H1 (cell line): ENCODE measurements at regions not wholly inside any gene's neighbourhood (a gene's known extent, or its start where the extent isn't known, plus 50 kb on each side); places are given as distances from the start of the nearest gene placed in this dataset.

Experiments
- CTCF ChIA-PET: fragments of 300-600 bp; sonication (Branson Sonifier 250); formaldehyde crosslinking; loops from one replicate; lab custom pipeline; 2021; ENCODE audit not compliant: partially characterized antibody; lab: Charles Lee
- POLR2A ChIA-PET: fragments of 300-600 bp; sonication (Branson Sonifier 250); formaldehyde crosslinking; loops from one replicate; lab custom pipeline; 2021; ENCODE audit warnings: inconsistent platforms; ENCODE audit not compliant: partially characterized antibody; lab: Charles Lee
- DNase-seq, 2 experiments: peaks; one replicate each; pipeline versions ENCODE4 v3.0.0 to v3.0.0-alpha.2; 2010 to 2022; ENCODE audit warnings: low spot score in 2 of 2, low read depth in 1 of 2, mixed read lengths in 1 of 2
- FAIRE-seq: peaks from 2 replicates; lab custom pipeline; 2011; peaks lifted over from hg19 to GRCh38; lab: Jason Lieb, UNC
- H2AFZ ChIP-seq: 2 replicates; pipeline ENCODE4 v1.8.1; 2012; ENCODE audit warnings: low read length, inconsistent platforms
- H2AK5ac ChIP-seq: 2 replicates; pipeline ENCODE4 v1.6.1; 2013; ENCODE audit warnings: low read depth, low read length
- H2BK120ac ChIP-seq: replicated peaks from 2 replicates; pipeline ENCODE3; 2013; ENCODE audit warnings: low read depth, low read length, inconsistent platforms
- H2BK12ac ChIP-seq: 2 replicates; pipeline ENCODE4 v1.6.1; 2013; ENCODE audit warnings: low read depth, low read length
- H2BK15ac ChIP-seq: 2 replicates; pipeline ENCODE4 v1.6.1; 2013; ENCODE audit warnings: low read length
- H2BK20ac ChIP-seq: 2 replicates; pipeline ENCODE4 v1.6.1; 2013; ENCODE audit warnings: low read length
- H2BK5ac ChIP-seq: 2 replicates; pipeline ENCODE4 v1.6.1; 2013; ENCODE audit warnings: low read depth, low read length
- H3K14ac ChIP-seq: 2 replicates; pipeline ENCODE4 v1.6.1; 2013; ENCODE audit warnings: inconsistent platforms; ENCODE audit not compliant: insufficient read length
- H3K18ac ChIP-seq: 2 replicates; pipeline ENCODE4 v1.6.1; 2013; ENCODE audit warnings: low read length; ENCODE audit errors: extremely low read depth
- H3K23ac ChIP-seq: 2 replicates; pipeline ENCODE4 v1.6.1; 2013; ENCODE audit warnings: inconsistent platforms; ENCODE audit not compliant: insufficient read length
- H3K23me2 ChIP-seq: 2 replicates; pipeline ENCODE4 v1.6.1; 2013; ENCODE audit warnings: low read depth, low read length
- H3K27ac ChIP-seq: 2 replicates; pipeline ENCODE4 v1.6.1; 2011; ENCODE audit warnings: low read depth, low read length, inconsistent platforms
- H3K27me3 ChIP-seq, 4 experiments: replicated peaks in 1 of 4; 1 replicate in 1 of 4; 2 replicates in 3 of 4; pipeline versions ENCODE4 v1.6.1 to v1.8.1; 2011 to 2013; ENCODE audit warnings: low read length in 3 of 4, mild to moderate bottlenecking in 3 of 4, inconsistent platforms in 2 of 4, mixed read lengths in 2 of 4, moderate library complexity in 1 of 4; ENCODE audit not compliant: control insufficient read depth in 3 of 4, insufficient read depth in 3 of 4; ENCODE audit errors: extremely low read depth in 1 of 4
- H3K36me3 ChIP-seq, 4 experiments: 2 replicates each; pipeline versions ENCODE4 v1.6.1 to v1.8.1; 2011 to 2013; ENCODE audit warnings: mild to moderate bottlenecking in 4 of 4, low read length in 3 of 4, moderate library complexity in 2 of 4, control low read depth in 1 of 4, inconsistent platforms in 1 of 4; ENCODE audit not compliant: insufficient read depth in 4 of 4, control insufficient read depth in 2 of 4
- H3K4ac ChIP-seq: replicated peaks from 2 replicates; pipeline ENCODE3; 2013; ENCODE audit warnings: low read length, low read depth, mixed read lengths, inconsistent platforms; ENCODE audit not compliant: insufficient read length
- H3K4me1 ChIP-seq, 4 experiments: replicated peaks in 1 of 4; 1 replicate in 1 of 4; 2 replicates in 3 of 4; pipeline versions ENCODE4 v1.6.1 to v1.8.1; 2011 to 2013; ENCODE audit warnings: low read length in 3 of 4, inconsistent platforms in 2 of 4, mixed read lengths in 1 of 4; ENCODE audit not compliant: insufficient read depth in 4 of 4, control insufficient read depth in 3 of 4
- H3K4me2 ChIP-seq, 2 experiments: 2 replicates each; pipeline versions ENCODE4 v1.6.1 to v1.8.1; 2011 to 2013; ENCODE audit warnings: low read depth in 2 of 2, low read length in 2 of 2, control low read depth in 1 of 2, inconsistent platforms in 1 of 2, mild to moderate bottlenecking in 1 of 2; ENCODE audit not compliant: insufficient read depth in 1 of 2
- H3K4me3 ChIP-seq, 4 experiments: fragments of 200-600, 300-600 bp in 1 of 4; sonication (generic), shearing (Covaris generic), sonication (Bioruptor Twin) in 1 of 4; 2 replicates each; pipeline versions ENCODE4 v1.5.1 to v1.8.1; 2011 to 2016; ENCODE audit warnings: low read length in 4 of 4, low read depth in 3 of 4, control low read depth in 2 of 4, inconsistent platforms in 2 of 4, mild to moderate bottlenecking in 2 of 4, mixed read lengths in 1 of 4, moderate library complexity in 1 of 4; ENCODE audit not compliant: insufficient read depth in 2 of 4; ENCODE audit errors: extremely low read depth in 1 of 4
- H3K56ac ChIP-seq: replicated peaks from 2 replicates; pipeline ENCODE3; 2013; ENCODE audit warnings: low read depth, mild to moderate bottlenecking, mixed read lengths, low read length, inconsistent platforms; ENCODE audit not compliant: insufficient read length
- H3K79me1 ChIP-seq: 2 replicates; pipeline ENCODE4 v1.6.1; 2013; ENCODE audit warnings: low read depth, low read length, control low read depth
- H3K79me2 ChIP-seq, 2 experiments: 2 replicates each; pipeline versions ENCODE4 v1.6.1 to v1.8.1; 2012 to 2013; ENCODE audit warnings: low read length in 2 of 2, mild to moderate bottlenecking in 2 of 2, inconsistent platforms in 1 of 2; ENCODE audit not compliant: insufficient read depth in 2 of 2, control insufficient read depth in 1 of 2
- H3K9ac ChIP-seq, 4 experiments: replicated peaks in 1 of 4; 1 replicate in 1 of 4; 2 replicates in 3 of 4; pipeline versions ENCODE4 v1.6.1 to v1.8.1; 2011 to 2013; ENCODE audit warnings: low read depth in 3 of 4, low read length in 3 of 4, control low read depth in 2 of 4, mild to moderate bottlenecking in 2 of 4, moderate library complexity in 2 of 4, inconsistent platforms in 1 of 4; ENCODE audit errors: extremely low read depth in 1 of 4
- H3K9me3 ChIP-seq, 2 experiments: 2 replicates each; pipeline versions ENCODE4 v1.6.1 to v1.8.1; 2012 to 2013; ENCODE audit warnings: mild to moderate bottlenecking in 2 of 2, moderate library complexity in 2 of 2, control low read depth in 1 of 2, inconsistent platforms in 1 of 2, low read depth in 1 of 2, low read length in 1 of 2, mixed read lengths in 1 of 2; ENCODE audit not compliant: insufficient read depth in 2 of 2
- H4K20me1 ChIP-seq, 2 experiments: replicated peaks in 1 of 2; 2 replicates each; pipeline versions ENCODE3 to v1.8.1; 2011 to 2013; ENCODE audit warnings: inconsistent platforms in 2 of 2, low read length in 2 of 2, mild to moderate bottlenecking in 1 of 2; ENCODE audit not compliant: insufficient read depth in 2 of 2, control insufficient read depth in 1 of 2
- H4K5ac ChIP-seq: 2 replicates; pipeline ENCODE4 v1.6.1; 2013; ENCODE audit warnings: low read length, low read depth, mixed read lengths, inconsistent platforms; ENCODE audit not compliant: insufficient read length
- H4K8ac ChIP-seq: 2 replicates; pipeline ENCODE4 v1.8.0; 2013; ENCODE audit warnings: mild to moderate bottlenecking, moderate library complexity, low read length, inconsistent platforms; ENCODE audit not compliant: insufficient read depth; ENCODE audit errors: extremely low read depth
- H4K91ac ChIP-seq: replicated peaks from 2 replicates; pipeline ENCODE3; 2013; ENCODE audit warnings: low read length, mixed read lengths, inconsistent platforms; ENCODE audit not compliant: insufficient read length
- ATF3 ChIP-seq: IDR thresholded peaks from 2 replicates; pipeline ENCODE4 v1.6.1; 2011; ENCODE audit warnings: low read depth, mild to moderate bottlenecking, low read length; ENCODE audit not compliant: insufficient read depth
- CHD2 ChIP-seq: IDR thresholded peaks from 2 replicates; pipeline ENCODE4 v1.6.1; 2012; ENCODE audit warnings: low read length, improper control_type of control experiment
- CREB1 ChIP-seq: IDR thresholded peaks from 2 replicates; pipeline ENCODE4 v1.6.1; 2012; ENCODE audit warnings: inconsistent platforms
- MAFK ChIP-seq: IDR thresholded peaks from 2 replicates; pipeline ENCODE4 v1.6.1; 2012; ENCODE audit warnings: low read depth, mild to moderate bottlenecking, improper control_type of control experiment, low read length
- NANOG ChIP-seq: IDR thresholded peaks from 2 replicates; pipeline ENCODE4 v1.6.1; 2011; ENCODE audit warnings: low read length, low read depth, mild to moderate bottlenecking, inconsistent platforms; ENCODE audit not compliant: insufficient read depth, poor library complexity, severe bottlenecking
- WGBS, 2 experiments: shearing (Covaris generic) in 1 of 2; methylation state at CpG; one replicate each; pipeline versions ENCODE4 v1.1.6 to v1.1.7; 2013 to 2015; ENCODE audit warnings: low lambda C conversion rate in 2 of 2, mixed read lengths in 2 of 2, inconsistent platforms in 1 of 2, low coverage in 1 of 2, missing lambda C conversion rate in 1 of 2; ENCODE audit not compliant: insufficient replicate concordance in 2 of 2, insufficient coverage in 1 of 2, insufficient read length in 1 of 2; ENCODE audit errors: extremely low coverage in 1 of 2, missing lambda C conversion rate in 1 of 2; 5-methylcytosine and 5-hydroxymethylcytosine counted together

DNA sequence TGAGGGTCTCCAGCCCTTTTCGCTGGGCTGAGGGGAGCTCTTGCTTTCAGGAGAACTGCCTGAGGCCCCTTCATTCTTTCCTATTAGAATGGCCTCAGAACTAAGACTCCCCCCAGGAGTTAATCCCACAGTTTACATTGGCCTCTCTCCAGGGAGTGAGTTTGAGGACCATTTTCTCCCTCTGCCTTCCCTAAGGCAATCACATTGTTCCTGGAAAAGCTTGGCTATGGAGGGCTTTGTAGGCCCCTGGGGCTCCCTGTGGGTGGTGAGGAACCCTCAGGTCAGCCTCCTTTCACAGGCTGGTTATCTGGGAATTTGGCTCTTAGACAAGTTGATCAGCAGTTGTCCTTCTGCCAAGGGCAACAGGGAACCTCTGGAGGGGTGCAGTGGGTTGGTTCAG, 343.7 kb downstream of the RPS24 start:
- DNase-seq (no peak), FAIRE-seq (no peak)
- Histone ChIP-seq H2BK12ac (no peak overlapping the region), H4K20me1 (no peaks in the 10 kb centered on the region), H3K56ac (no peak overlapping the region), H3K14ac (no peak overlapping the region), H3K23ac (no peak overlapping the region), H2BK15ac (no peak overlapping the region), H3K18ac (no peak overlapping the region), H2AFZ (no peak overlapping the region), H2AK5ac (no peak overlapping the region), H2BK120ac (no peak overlapping the region), H2BK20ac (no peak overlapping the region), H3K36me3 (no peaks in the 10 kb centered on the region), H3K23me2 (no peaks in the 10 kb centered on the region), H3K4me3 (no peak overlapping the region), H3K4me2 (no peak overlapping the region), H3K27ac (no peak overlapping the region), H3K27me3 (peaks cover 0 to 1% (median 0%) of the 10 kb centered on the region in 4 experiments; a peak in 2 of 7 replicates), H4K8ac (no peak overlapping the region), H3K79me1 (no peaks in the 10 kb centered on the region), H3K9ac (no peak overlapping the region), H3K79me2 (no peaks in the 10 kb centered on the region), H2BK5ac (no peak overlapping the region), H3K4me1 (peaks cover 0 to 7% (median 0%) of the 10 kb centered on the region in 4 experiments; a peak in 2 of 7 replicates), H4K5ac (no peak overlapping the region), H3K9me3 (peaks cover 4 to 5% of the 10 kb centered on the region in 2 experiments; a peak in 2 of 4 replicates), H3K4ac (no peak overlapping the region), H4K91ac (no peak overlapping the region)
- ChIA-PET CTCF (interaction anchor here (0.7 to 2.5 kb wide), 10 partner anchors 9 to 330 kb away, joined by 3 to 10 read pairs (median 6); no protein-coding TSS in a partner anchor), POLR2A (no interaction called here)
- TF ChIP-seq MAFK (no peak), CHD2 (no peak), CREB1 (no peak), ATF3 (no peak), NANOG (no peak)
- WGBS, 2 experiments: 89% methylated on average over 1 of the region's 1 CpG; no CpG with 5 or more reads in 1 of the 2 experiments
